ENCODE measurements at regions not wholly inside any gene's neighbourhood (a gene's known extent, or its start where the extent isn't known, plus 50 kb on each side); places are given as distances from the start of the nearest gene placed in this dataset.

DNA sequence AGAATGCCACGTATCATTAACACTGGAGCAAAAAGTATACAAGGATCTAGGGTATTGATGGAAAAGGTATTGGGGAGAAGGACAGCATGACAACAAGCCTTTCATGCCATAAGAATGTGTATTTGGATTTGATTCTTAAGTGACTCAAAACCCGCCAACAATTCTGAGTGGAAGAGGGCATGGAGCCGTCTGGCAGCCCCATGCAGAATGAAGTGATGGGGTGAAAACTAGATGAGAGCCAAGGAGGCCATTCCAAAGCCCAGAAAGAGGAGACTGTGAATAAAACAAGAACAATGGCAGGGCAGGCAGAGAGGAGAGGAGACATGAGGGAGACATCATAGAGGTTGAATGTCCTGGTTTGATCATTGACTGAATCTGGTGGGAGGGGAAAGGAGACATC lies 272.3 kb upstream of the WWC1 start:
- Histone ChIP-seq H3K9me3 (ENCODE audit: low read depth) (no peaks in the 10 kb centered on the region), H3K4me1 (ENCODE audit: insufficient read depth) (no peaks in the 10 kb centered on the region), H3K79me2 (no peaks in the 10 kb centered on the region), H2AFZ (no peak overlapping the region), H3K9me2 (replicated peaks; ENCODE audit: insufficient read depth) (no peaks in the 10 kb centered on the region), H3K36me3 (replicated peaks; ENCODE audit: insufficient read depth, low read depth) (no peaks in the 10 kb centered on the region), H3K4me3 (no peak overlapping the region), H4K20me1 (ENCODE audit: insufficient read depth, poor library complexity, severe bottlenecking) (no peaks in the 10 kb centered on the region), H3K4me2 (no peak overlapping the region), H3K27me3 (no peaks in the 10 kb centered on the region), H3K27ac (no peak overlapping the region)
- WGBS (ENCODE audit: low lambda C conversion rate, missing lambda C conversion rate) = 92% methylated on average over 3 of the region's 3 CpGs
- TF ChIP-seq, protein P1, sequence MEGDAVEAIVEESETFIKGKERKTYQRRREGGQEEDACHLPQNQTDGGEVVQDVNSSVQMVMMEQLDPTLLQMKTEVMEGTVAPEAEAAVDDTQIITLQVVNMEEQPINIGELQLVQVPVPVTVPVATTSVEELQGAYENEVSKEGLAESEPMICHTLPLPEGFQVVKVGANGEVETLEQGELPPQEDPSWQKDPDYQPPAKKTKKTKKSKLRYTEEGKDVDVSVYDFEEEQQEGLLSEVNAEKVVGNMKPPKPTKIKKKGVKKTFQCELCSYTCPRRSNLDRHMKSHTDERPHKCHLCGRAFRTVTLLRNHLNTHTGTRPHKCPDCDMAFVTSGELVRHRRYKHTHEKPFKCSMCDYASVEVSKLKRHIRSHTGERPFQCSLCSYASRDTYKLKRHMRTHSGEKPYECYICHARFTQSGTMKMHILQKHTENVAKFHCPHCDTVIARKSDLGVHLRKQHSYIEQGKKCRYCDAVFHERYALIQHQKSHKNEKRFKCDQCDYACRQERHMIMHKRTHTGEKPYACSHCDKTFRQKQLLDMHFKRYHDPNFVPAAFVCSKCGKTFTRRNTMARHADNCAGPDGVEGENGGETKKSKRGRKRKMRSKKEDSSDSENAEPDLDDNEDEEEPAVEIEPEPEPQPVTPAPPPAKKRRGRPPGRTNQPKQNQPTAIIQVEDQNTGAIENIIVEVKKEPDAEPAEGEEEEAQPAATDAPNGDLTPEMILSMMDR (IDR thresholded peaks at IDR 0.05; ENCODE audit: poor library complexity) = no peak
- TF ChIP-seq EZH2phosphoT487 (IDR thresholded peaks at IDR 0.05; ENCODE audit: low read depth, severe bottlenecking, unreplicated experiment) = no peak
- TF ChIP-seq EZH2 (IDR thresholded peaks at IDR 0.05; ENCODE audit: borderline replicate concordance) = no peak
- DNase-seq (ENCODE audit: low spot score) = no peak

DNA sequence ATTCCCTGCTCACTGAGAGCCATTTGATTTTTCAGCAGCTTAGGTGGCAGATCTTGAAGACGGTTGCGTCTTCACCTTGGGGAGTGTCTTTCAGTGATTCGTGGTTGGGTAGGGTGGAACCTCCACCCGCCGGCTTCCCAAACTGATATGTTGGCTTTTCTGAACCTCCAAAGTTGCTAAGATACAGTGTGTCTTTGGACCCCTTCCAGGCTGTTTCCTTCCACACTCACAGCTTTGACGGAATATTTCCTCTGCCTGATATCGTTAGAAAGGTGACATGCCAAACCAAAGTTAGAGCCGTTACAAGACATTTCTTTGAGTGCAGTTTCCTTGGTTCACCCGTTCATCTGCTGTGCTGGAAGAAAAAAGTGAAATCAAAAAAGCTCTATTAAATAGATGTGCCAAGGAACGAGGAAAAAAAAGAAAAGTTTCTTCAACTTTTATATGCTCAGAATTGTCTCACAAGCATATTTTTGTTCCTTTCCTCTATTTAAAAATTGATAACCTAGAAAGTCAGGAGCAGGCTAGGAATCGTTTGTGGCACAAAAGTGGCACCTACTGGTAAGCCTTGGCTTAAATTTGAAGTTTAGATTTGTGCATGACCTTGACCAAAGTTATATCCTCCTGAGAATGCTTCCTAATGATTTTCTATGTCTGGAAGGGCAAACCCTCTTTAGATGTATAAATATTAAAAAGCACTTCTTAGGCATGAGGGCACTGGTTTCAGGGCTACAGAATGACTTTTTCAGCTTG lies 270.7 kb upstream of the WWC1 start:
- no peaks in the 10 kb centered on the region for H4K20me1 ChIP-seq (ENCODE audit: insufficient read depth, poor library complexity, severe bottlenecking)
- no peak overlapping the region for H3K4me2 ChIP-seq
- H3K4me3 ChIP-seq = no peak overlapping the region
- no peak for DNase-seq (ENCODE audit: low spot score)
- no peak overlapping the region for H2AFZ ChIP-seq
- no peak for TF ChIP-seq EZH2 (IDR thresholded peaks at IDR 0.05; ENCODE audit: borderline replicate concordance)
- TF ChIP-seq, protein P1 (IDR thresholded peaks at IDR 0.05; ENCODE audit: poor library complexity) = peak; percentile 31
- no peak for TF ChIP-seq EZH2phosphoT487 (IDR thresholded peaks at IDR 0.05; ENCODE audit: low read depth, severe bottlenecking, unreplicated experiment)
- H3K9me2 ChIP-seq (replicated peaks; ENCODE audit: insufficient read depth) = no peaks in the 10 kb centered on the region
- no peaks in the 10 kb centered on the region for H3K9me3 ChIP-seq (ENCODE audit: low read depth)
- H3K79me2 ChIP-seq = no peaks in the 10 kb centered on the region
- 78% methylated on average over 11 of the region's 11 CpGs for WGBS (ENCODE audit: low lambda C conversion rate, missing lambda C conversion rate)
- no peaks in the 10 kb centered on the region for H3K4me1 ChIP-seq (ENCODE audit: insufficient read depth)
- no peak overlapping the region for H3K27ac ChIP-seq
- no peaks in the 10 kb centered on the region for H3K27me3 ChIP-seq
- no peaks in the 10 kb centered on the region for H3K36me3 ChIP-seq (replicated peaks; ENCODE audit: insufficient read depth, low read depth)

DNA sequence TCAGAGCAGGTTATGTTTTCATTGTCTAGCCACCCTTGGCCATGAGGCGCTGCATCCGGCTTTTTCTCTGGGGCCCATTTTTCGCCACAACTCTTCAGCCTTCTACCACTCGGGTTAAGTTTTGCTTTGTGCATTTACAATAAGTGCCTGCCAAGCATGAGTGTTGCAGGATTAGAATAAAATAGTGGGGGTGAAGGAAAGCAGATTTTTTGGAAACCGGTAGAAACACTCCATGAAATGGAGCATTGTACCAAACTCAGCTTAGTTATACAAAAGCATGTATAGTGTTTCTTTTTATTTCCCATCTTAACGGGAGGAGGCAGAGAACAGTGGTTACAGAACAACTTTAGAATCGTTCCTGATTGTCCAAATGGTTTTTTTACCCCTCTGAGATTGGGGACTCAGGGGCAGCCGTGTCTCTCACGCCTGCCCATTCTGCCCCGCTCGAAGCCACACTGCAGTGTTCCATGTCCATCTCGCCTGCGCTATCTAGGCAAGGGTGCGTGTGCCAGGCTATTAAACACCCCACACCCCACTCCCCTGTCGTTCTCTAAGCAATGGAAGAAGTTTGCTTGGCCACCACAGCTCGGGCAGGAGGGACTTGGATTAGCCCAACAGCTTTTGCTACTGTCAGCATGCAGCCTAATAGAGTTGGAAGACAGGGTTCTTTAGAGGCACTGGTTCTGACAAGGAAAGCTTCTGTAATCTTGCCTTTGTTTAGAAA lies 268.8 kb upstream of the WWC1 start:
- no peaks in the 10 kb centered on the region for H3K9me2 ChIP-seq (replicated peaks; ENCODE audit: insufficient read depth)
- DNase-seq (ENCODE audit: low spot score) = peak; percentile 12
- H3K27ac ChIP-seq = peak overlapping the region; percentile 55
- no peaks in the 10 kb centered on the region for H3K36me3 ChIP-seq (replicated peaks; ENCODE audit: insufficient read depth, low read depth)
- no peaks in the 10 kb centered on the region for H4K20me1 ChIP-seq (ENCODE audit: insufficient read depth, poor library complexity, severe bottlenecking)
- no peak overlapping the region for H3K4me3 ChIP-seq
- no peaks in the 10 kb centered on the region for H3K27me3 ChIP-seq
- no peaks in the 10 kb centered on the region for H3K9me3 ChIP-seq (ENCODE audit: low read depth)
- WGBS (ENCODE audit: low lambda C conversion rate, missing lambda C conversion rate) = 66% methylated on average over 16 of the region's 16 CpGs
- no peak overlapping the region for H2AFZ ChIP-seq
- H3K4me1 ChIP-seq (ENCODE audit: insufficient read depth) = no peaks in the 10 kb centered on the region
- TF ChIP-seq EZH2phosphoT487 (IDR thresholded peaks at IDR 0.05; ENCODE audit: low read depth, severe bottlenecking, unreplicated experiment) (no peak), EZH2 (IDR thresholded peaks at IDR 0.05; ENCODE audit: borderline replicate concordance) (no peak)
- TF ChIP-seq, protein P1 (IDR thresholded peaks at IDR 0.05; ENCODE audit: poor library complexity) = no peak
- H3K4me2 ChIP-seq = peak overlapping the region; percentile 51
- no peaks in the 10 kb centered on the region for H3K79me2 ChIP-seq

Measured in hepatocyte (in vitro differentiated cells).